Neural cell (in vitro differentiated cells): ENCODE measurements at regions not wholly inside any gene's neighbourhood (a gene's known extent, or its start where the extent isn't known, plus 50 kb on each side); places are given as distances from the start of the nearest gene placed in this dataset.

Experiments
- EP300 ChIP-seq: fragments of 450-650 bp; conservative IDR thresholded peaks from 2 replicates; pipeline ENCODE4 v1.6.1; 2014; ENCODE audit warnings: antibody characterized with exemption, mild to moderate bottlenecking, moderate library complexity; ENCODE audit not compliant: poor library complexity, severe bottlenecking
- MXI1 ChIP-seq: fragments of 450-650 bp; conservative IDR thresholded peaks from 2 replicates; pipeline ENCODE4 v1.6.1; 2014; ENCODE audit warnings: antibody characterized with exemption, mild to moderate bottlenecking; ENCODE audit not compliant: poor library complexity, severe bottlenecking
- POLR2AphosphoS5 ChIP-seq: IDR thresholded peaks from 2 replicates; pipeline ENCODE4 v1.6.1; 2012
- TAF1 ChIP-seq: IDR thresholded peaks from 2 replicates; pipeline ENCODE4 v1.6.1; 2012; ENCODE audit warnings: low read depth
- TF ChIP-seq, protein P1 (sequence below): fragments of 450-650 bp; IDR thresholded peaks from 2 replicates; pipeline ENCODE4 v1.5.1; 2014; ENCODE audit warnings: antibody characterized with exemption, mild to moderate bottlenecking, moderate library complexity; ENCODE audit not compliant: poor library complexity, severe bottlenecking

DNA sequence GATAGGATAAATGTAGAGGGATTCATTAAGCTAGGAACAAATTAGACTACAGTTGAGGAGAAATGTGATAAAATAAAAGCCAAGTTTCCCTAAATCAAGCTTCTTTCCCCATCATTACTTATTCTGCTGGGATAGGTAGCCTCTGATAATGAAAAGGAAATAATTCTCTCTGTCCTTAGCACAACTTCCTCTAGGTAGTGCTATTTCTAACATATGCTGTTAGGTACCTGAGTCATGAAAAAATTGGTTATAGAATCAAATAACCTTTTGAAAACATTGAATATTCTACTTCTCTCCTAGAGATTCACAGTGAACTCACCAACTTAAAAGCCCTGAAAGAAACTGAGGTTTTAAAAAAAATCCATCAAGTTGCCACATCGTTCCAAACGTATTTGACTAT lies 1793.1 kb downstream of the EFNA5 start:
- TF ChIP-seq, protein P1, sequence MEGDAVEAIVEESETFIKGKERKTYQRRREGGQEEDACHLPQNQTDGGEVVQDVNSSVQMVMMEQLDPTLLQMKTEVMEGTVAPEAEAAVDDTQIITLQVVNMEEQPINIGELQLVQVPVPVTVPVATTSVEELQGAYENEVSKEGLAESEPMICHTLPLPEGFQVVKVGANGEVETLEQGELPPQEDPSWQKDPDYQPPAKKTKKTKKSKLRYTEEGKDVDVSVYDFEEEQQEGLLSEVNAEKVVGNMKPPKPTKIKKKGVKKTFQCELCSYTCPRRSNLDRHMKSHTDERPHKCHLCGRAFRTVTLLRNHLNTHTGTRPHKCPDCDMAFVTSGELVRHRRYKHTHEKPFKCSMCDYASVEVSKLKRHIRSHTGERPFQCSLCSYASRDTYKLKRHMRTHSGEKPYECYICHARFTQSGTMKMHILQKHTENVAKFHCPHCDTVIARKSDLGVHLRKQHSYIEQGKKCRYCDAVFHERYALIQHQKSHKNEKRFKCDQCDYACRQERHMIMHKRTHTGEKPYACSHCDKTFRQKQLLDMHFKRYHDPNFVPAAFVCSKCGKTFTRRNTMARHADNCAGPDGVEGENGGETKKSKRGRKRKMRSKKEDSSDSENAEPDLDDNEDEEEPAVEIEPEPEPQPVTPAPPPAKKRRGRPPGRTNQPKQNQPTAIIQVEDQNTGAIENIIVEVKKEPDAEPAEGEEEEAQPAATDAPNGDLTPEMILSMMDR, result no peak
- TF ChIP-seq EP300, result no peak
- no peak for TF ChIP-seq TAF1
- no peak for TF ChIP-seq POLR2AphosphoS5
- no peak for TF ChIP-seq MXI1
